DOHH2 (cell line): ENCODE measurements at regions not wholly inside any gene's neighbourhood (a gene's known extent, or its start where the extent isn't known, plus 50 kb on each side); places are given as distances from the start of the nearest gene placed in this dataset.

Experiments used
- H3F3A ChIP-seq: fragments of 200-600 bp; sonication (generic), shearing (Covaris generic); 2 replicates; pipeline ENCODE4 v1.6.0; 2016; ENCODE audit warnings: antibody characterized with exemption, mild to moderate bottlenecking; ENCODE audit not compliant: control insufficient read depth, insufficient read depth
- H3K27ac ChIP-seq: fragments of 200-600 bp; sonication (generic); 2 replicates; pipeline ENCODE4 v1.5.1; 2014; ENCODE audit warnings: low read depth, mild to moderate bottlenecking, low read length, moderate library complexity
- H3K27me3 ChIP-seq: fragments of 200-600 bp; sonication (generic); 2 replicates; pipeline ENCODE4 v1.6.1; 2014; ENCODE audit warnings: mild to moderate bottlenecking, low read length, mixed read lengths; ENCODE audit not compliant: control insufficient read depth
- H3K36me3 ChIP-seq: fragments of 200-600 bp; sonication (generic); 2 replicates; pipeline ENCODE4 v1.6.1; 2014; ENCODE audit warnings: mild to moderate bottlenecking, low read length, moderate library complexity, mixed read lengths; ENCODE audit not compliant: control insufficient read depth
- H3K4me1 ChIP-seq: fragments of 200-600 bp; sonication (generic); 2 replicates; pipeline ENCODE4 v1.6.1; 2014; ENCODE audit warnings: mild to moderate bottlenecking, low read length, mixed read lengths; ENCODE audit not compliant: control insufficient read depth
- H3K4me2 ChIP-seq: fragments of 200-600 bp; sonication (generic); 2 replicates; pipeline ENCODE4 v1.6.0; 2014; ENCODE audit warnings: mild to moderate bottlenecking, low read length, moderate library complexity
- H3K4me3 ChIP-seq: fragments of 200-600 bp; sonication (generic); 2 replicates; pipeline ENCODE4 v1.5.1; 2014; ENCODE audit warnings: mild to moderate bottlenecking, low read length, mixed read lengths
- H3K79me2 ChIP-seq: fragments of 200-600 bp; sonication (generic); 2 replicates; pipeline ENCODE4 v1.6.1; 2014; ENCODE audit warnings: mild to moderate bottlenecking, low read length, mixed read lengths; ENCODE audit not compliant: control insufficient read depth
- H3K9me2 ChIP-seq: fragments of 200-600 bp; sonication (generic); replicated peaks from 2 replicates; pipeline ENCODE4 v1.6.1; 2014; ENCODE audit warnings: mild to moderate bottlenecking, low read length, mixed read lengths; ENCODE audit not compliant: control insufficient read depth
- H3K9me3 ChIP-seq: fragments of 200-600 bp; sonication (generic); 2 replicates; pipeline ENCODE4 v1.6.1; 2014; ENCODE audit warnings: antibody characterized with exemption, low read length, mixed read lengths; ENCODE audit not compliant: control insufficient read depth, insufficient read depth
- H4K20me1 ChIP-seq: fragments of 200-600 bp; sonication (generic); 2 replicates; pipeline ENCODE4 v1.6.0; 2014; ENCODE audit warnings: low read depth, mild to moderate bottlenecking, antibody characterized with exemption, low read length, moderate library complexity; ENCODE audit not compliant: control insufficient read depth, insufficient read depth
- CTCF ChIP-seq: fragments of 200-600 bp; sonication (generic); IDR thresholded peaks from one replicate; pipeline ENCODE4 v1.5.1; 2014; ENCODE audit warnings: antibody characterized with exemption, mild to moderate bottlenecking, low read depth, low read length; ENCODE audit not compliant: poor library complexity, severe bottlenecking
- EZH2phosphoT487 ChIP-seq: fragments of 200-600 bp; sonication (generic); IDR thresholded peaks from 2 replicates; pipeline ENCODE4 v1.6.1; 2017; ENCODE audit warnings: borderline replicate concordance, mild to moderate bottlenecking, antibody characterized with exemption, low read length, moderate library complexity, mixed read lengths

- Histone ChIP-seq H3K4me1 (no peaks in the 10 kb centered on the region), H3K9me2 (no peaks in the 10 kb centered on the region), H4K20me1 (no peaks in the 10 kb centered on the region), H3K36me3 (no peaks in the 10 kb centered on the region), H3K4me3 (no peak overlapping the region), H3K9me3 (no peaks in the 10 kb centered on the region), H3F3A (no peaks in the 10 kb centered on the region), H3K4me2 (no peak overlapping the region), H3K27ac (no peak overlapping the region), H3K27me3 (no peaks in the 10 kb centered on the region), H3K79me2 (no peaks in the 10 kb centered on the region)
- TF ChIP-seq EZH2phosphoT487 = no peak
- TF ChIP-seq CTCF = no peak
Observed at GRCh38 chr1:55929652-55930051, 649.7 kb downstream of the PLPP3 start.

GRCh38 chr1:55928576-55928975 is 650.8 kb downstream of the PLPP3 start:
- Histone ChIP-seq H3F3A (no peaks in the 10 kb centered on the region), H3K9me3 (no peaks in the 10 kb centered on the region), H3K4me1 (no peaks in the 10 kb centered on the region), H3K27ac (no peak overlapping the region), H3K9me2 (no peaks in the 10 kb centered on the region), H3K4me3 (no peak overlapping the region), H3K4me2 (no peak overlapping the region), H3K27me3 (no peaks in the 10 kb centered on the region), H3K36me3 (no peaks in the 10 kb centered on the region), H3K79me2 (no peaks in the 10 kb centered on the region), H4K20me1 (no peaks in the 10 kb centered on the region)
- no peak for TF ChIP-seq CTCF
- no peak for TF ChIP-seq EZH2phosphoT487

- TF ChIP-seq CTCF (no peak), EZH2phosphoT487 (no peak)
- no peaks in the 10 kb centered on the region for H4K20me1 ChIP-seq
Observed at GRCh38 chr1:55927702-55928290, 651.6 kb downstream of the PLPP3 start.

More at GRCh38 chr1:55927702-55928290, 651.6 kb downstream of the PLPP3 start:
- H3K27ac ChIP-seq = no peak overlapping the region
- H3K9me3 ChIP-seq = no peaks in the 10 kb centered on the region
- no peaks in the 10 kb centered on the region for H3K36me3 ChIP-seq
- H3K4me3 ChIP-seq = no peak overlapping the region
- no peaks in the 10 kb centered on the region for H3K9me2 ChIP-seq
- H3K4me1 ChIP-seq = no peaks in the 10 kb centered on the region
- H3K27me3 ChIP-seq = no peaks in the 10 kb centered on the region
- H3K4me2 ChIP-seq = no peak overlapping the region
- no peaks in the 10 kb centered on the region for H3F3A ChIP-seq
- H3K79me2 ChIP-seq = no peaks in the 10 kb centered on the region
